HG03280 (cell line): ENCODE measurements at regions not wholly inside any gene's neighbourhood (a gene's known extent, or its start where the extent isn't known, plus 50 kb on each side); places are given as distances from the start of the nearest gene placed in this dataset.

ENCODE experiments used
- ATAC-seq: cut with Tn5 transposase; IDR thresholded peaks from one replicate; pipeline ENCODE4 v1.9.1; 2021; ENCODE audit warnings: mild to moderate bottlenecking, moderate library complexity; ENCODE audit not compliant: unreplicated experiment

DNA sequence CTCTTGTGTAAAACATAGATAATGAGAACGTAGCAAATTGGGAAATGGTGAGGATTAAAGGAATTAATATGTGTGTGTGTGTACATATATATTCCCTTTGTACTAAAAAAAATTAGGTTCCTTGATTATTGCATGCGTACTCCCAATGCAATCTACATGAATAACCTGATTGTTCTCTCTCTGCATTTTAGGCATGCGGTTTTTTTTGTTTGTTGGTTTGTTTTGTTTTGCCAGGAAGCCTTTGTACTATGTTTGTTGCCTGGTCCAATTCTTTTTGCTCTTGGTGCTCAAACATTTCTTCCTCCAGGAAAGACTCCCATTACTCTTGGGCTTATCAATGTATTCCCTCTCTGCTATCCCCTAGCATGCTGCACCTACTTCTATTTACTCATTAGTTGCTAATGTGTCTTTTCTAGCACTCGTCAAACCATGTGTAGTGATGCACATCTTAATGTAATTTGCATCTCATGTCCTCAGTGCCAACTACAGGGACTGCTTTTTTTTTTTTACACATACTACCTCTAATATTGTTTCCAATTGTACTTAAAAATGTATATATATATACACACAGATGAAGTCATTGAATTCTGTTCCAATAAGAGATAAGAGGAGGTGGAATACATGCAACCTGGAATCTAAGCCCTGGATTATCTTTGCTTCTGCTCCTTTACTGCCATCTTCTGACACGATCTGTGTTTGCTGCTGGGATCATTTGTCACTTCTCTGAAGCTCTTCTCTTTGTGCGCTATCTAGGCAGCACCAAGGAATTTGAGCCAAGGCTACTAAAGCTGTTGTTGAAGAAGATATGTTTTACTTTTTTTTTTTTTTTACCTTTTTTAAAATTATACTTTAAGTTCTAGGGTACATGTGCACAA, 197.2 kb upstream of the ANO3 start:
- ATAC-seq = no peak

DNA sequence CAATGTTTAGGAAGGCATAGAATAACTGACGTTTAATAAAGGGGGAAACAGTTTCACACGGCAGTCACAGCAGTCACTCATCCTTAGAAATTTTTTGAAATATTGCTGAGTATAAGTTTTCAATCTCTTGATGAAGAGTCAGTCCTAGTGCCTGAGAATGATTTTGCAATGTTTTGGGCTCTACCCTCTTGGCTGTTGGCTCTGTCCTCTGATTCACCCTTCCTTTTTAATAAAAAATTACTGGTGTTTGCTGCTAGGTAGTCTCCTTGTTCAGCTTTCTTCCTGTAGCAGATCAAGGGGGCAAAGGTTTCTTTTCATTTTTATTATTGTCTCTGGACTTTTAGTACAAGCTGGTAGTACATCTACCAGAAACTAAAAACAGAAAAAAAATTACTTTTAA, 194.3 kb upstream of the ANO3 start:
- ATAC-seq = no peak

DNA sequence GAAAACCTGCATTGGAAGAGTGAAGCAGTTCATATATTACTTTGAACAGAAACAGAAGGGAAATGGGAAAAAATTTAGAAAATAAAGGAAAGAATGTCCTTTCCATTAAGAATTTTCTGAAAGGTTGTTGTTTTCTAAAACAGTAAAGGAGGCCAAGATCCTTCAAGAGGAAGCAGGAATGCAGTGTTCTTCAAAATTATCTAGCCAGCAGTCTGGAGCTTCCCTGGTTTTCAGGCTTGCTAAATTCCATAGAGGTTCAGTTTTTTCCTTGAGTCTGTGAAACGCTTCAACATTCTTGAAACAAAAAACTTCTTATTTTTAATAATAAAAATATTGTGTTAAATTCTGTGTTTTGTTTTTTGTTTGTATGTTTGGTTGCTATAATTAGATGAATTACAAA, 189.0 kb upstream of the ANO3 start:
- no peak for ATAC-seq

- ATAC-seq = no peak
Measured at GRCh38 chr11:26143566-26144290, 188.2 kb upstream of the ANO3 start.

DNA sequence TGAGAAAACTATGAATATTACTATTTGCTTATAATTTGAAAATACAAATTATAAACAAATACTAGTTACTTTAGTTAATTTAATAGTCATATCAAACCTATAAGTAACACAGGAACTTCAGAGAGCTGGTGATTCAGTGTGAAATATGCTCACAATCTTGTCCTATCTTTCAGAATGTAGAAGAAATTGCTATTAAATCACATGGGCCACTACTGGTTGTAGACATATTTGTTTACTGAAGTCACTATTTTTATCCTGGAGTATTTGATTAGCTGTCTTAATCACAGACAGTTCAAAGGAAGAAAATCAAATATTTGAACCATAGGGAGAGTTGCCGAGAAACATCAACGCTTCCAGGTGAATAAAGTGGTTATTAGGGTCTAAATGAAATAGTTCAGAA, 187.6 kb upstream of the ANO3 start:
- no peak for ATAC-seq

DNA sequence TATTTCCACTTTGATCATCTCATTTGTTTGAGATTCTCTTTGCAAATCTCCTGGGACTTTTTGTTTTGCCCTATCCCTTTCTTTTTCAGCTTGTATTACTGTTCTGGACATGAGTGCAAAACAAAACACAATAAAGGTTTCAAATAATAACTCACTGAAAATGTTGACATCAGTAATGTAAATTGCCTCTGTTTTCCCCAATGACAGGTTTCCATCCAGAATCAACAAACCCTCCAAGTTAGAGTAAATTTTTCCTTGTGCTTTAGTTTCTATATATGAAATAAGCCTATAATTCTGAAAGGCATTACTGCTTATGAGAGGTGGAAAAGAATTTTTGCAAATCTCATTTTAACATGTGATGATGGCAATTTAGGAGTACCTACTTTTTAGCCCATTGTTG, 187.0 kb upstream of the ANO3 start:
- ATAC-seq = no peak

DNA sequence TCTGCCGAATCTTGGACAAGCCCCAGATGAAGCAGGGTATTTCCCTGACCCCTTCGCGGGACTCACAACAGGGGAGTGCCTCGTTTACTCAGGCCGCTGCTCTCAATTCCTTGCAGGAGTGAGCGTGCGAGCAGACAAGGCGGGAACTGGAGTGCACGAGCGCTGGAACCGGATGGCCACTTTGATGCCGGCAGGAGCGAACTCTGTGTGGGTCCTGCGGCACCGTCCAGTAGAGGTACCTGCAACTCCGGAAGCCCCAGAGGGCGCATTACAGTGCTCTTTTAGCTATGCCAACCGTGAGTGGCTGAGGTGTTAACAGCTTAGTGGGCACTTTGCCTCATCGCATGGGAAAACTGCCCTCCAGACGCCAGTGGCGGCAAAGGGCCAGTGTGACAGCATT, 182.3 kb upstream of the ANO3 start:
- no peak for ATAC-seq

DNA sequence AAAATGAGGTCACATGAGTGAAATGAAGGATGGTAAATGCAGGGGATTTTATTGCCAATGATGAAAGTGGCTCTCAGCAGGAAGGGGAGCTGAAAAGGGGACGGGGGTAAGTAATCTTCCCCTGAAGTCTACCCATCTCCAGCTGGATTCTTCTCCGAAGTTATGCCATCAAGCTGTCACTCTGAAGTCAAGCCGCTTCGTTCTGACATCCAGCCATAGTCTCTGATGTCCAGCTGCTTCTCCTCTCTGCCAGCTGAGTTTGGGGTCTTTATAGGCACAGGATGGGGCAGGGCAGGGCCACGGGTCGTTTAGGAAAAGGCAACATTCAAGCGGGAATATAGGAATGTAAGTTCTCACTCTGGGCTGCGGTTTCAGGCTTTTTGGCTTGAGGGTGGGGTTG, 181.9 kb upstream of the ANO3 start:
- no peak for ATAC-seq

DNA sequence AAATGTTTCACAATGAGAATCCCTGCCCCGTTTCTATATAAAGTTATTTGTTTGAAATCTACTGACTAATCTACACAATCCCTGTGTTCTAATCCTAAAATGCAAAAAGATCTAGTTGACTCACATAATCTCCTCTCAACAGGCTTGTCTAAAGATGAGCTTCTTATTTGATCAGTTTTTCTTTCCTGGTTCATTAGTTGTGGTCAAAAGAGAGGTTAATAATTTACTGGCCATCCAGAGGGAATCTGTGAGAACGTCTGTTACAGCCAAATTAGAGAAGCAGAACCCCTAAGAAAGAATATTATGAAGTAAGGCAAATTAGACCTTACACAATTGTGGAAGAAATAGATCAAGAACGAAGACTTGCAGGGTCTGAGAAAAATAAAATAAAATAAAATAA, 173.7 kb upstream of the ANO3 start:
- no peak for ATAC-seq

DNA sequence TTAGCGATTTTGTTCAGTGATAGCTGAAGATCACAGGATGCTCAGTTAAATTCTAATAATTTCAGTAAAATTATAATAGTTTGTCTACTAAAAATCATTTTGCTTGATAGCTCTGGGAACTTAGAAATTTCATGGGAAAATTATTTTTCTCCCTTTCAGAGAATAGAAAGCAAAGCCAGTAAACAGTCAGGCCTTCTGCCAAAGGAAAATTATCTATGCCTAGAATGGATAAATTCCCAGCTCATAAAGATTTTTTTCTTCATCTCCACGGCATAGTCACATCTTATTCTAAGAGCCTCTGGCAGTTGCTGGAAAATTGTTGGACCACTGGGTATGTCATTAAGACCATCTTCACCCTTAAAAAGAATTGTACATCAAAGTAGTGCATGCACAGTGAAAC, 169.6 kb upstream of the ANO3 start:
- ATAC-seq = no peak

- ATAC-seq = no peak
Measured at GRCh38 chr11:26186389-26186788, 145.5 kb upstream of the ANO3 start.

DNA sequence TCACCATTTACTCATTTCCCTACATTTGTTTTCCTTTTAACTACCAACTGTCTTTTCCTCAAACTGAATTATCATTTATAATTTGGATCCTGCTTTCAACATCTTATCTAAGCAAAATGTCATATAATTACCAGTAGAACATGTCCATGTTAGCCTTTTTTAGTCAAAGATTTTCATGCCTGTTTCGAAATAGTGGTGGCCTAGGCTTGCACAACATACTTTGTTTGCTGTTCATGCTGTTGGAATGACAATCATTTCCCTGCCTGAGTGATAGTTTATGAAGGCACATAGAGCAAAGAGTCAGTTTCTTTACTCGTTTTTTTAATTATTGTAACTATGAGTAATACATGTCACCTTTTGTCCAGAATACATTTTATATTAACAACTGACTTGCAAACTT, 144.3 kb upstream of the ANO3 start:
- ATAC-seq = no peak

GRCh38 chr11:26188554-26188953, 143.4 kb upstream of the ANO3 start:
- no peak for ATAC-seq

DNA sequence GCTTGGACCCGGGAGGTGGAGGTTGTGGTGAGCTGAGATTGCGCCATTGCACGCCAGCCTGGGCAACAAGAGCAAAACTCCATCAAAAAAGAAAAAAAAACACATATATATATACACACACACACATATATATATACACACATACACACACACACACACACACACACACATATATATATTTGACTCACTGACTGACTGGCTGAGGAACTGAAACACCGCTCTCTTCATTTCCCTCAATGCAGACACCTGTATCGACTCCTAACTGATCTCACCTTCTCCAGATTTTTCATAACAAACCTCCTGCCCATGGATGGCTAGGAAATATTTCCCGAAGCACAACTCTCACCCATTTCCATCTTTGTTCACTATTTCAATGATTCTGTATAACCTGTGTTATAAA, 140.7 kb upstream of the ANO3 start:
- ATAC-seq = no peak

DNA sequence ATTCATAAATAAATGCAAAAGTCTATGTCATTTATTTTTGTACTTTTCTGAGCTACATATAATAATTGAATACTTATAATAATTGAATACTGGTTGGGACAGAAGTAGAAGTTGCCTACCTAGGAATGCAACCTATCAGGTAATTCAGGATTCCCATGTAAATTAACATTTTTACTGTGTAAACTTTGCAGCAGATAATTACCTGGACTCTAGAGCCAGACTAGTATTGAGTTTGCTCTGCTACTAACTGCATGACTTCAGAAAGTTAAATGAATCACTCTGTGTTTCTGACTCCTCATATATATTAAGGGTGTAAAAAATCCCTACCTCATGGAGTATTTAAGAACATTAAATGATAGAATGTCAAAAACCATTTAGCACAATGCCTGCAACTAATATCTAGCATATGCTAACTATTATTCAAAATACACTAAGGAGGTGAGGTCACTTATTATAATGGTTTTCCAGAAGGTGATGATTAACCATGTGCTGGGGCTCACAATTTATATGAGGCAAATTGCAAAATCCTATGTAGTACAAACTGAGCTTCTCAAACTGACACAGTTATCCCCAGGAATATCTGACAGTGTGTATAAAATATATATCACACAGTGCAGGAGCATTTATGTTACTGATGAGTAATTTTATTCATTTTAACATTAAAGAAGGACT, 138.1 kb upstream of the ANO3 start:
- ATAC-seq = no peak

DNA sequence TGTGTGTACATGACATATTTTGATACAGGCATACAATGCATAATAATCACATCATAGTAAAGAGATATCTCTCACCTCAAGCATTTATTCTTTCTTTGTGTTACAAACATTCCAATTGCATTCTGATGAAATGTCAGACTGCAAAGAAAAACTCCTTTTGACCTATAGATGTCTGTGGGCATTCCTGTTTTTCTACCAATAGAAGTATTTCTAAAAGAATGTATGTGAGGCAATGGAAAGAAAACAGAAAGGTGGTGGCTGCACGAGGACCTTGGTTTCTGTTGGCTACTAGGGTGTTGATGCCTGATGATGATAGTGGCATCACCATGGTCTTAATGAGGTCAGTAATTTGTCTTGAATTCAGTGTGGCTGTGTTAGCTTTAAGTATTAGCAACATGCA, 137.0 kb upstream of the ANO3 start:
- no peak for ATAC-seq

DNA sequence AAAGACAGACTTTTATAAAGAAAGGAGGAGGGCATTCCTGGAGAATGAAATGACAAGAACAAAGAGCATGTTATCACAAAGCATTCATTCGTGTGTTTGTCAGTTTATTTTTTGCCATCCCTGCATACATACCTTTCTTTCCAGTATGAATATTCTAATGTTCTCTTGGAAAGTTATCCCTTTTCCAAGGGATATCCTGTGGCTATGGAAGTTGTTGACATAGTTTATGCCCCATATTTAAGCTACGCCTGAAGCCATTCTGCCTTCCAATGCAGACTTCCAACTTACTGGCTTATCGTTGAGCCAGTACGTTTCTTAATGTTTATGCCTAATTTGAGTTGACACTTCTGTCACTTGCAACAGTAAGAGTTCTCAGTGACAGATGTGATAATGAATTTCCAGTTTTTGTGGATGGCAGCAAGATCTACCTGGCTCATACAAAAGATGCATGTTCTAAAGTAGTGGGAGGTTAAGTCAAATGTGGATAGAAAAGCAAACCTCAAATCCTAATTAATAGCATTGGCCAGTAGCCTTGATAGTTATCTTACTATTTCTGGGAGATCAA, 133.3 kb upstream of the ANO3 start:
- ATAC-seq = no peak

GRCh38 chr11:26199331-26200095, 132.4 kb upstream of the ANO3 start:
- ATAC-seq = no peak

DNA sequence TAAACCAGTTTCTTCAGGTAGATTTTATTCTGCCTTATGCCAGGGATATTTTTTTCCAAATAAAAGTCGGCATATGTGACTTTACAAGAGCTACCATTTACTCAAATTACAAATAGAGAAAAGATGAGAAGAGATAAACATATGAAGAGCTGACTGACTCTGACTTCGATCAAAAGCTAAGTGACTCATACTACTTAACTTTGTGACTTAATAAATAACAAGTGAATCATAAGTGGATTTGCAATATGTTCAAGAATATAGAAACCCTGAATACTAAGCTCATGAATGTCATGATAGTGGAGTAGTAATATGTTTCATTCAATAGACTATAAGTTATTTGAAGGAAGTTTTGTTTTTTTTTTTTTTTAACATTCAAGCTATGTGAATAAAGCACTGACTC, 130.5 kb upstream of the ANO3 start:
- no peak for ATAC-seq

DNA sequence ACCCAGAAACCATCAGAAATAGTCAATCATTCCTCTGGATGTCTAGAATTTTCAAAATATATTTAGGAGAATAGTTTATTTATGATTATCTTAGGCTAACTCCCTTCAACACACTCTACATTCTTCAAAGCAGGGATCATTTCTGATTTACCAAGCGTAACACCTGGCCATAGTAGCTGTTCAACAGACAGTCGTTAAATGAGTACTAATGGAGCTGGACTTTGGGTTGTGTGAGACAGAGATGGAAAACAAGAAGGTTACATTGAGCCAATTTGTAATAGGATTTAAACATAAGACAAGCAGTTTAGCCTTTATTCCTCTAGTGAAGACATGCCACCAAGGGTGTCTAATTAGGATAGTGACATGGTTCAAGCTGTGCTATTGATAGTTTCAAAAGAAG, 129.2 kb upstream of the ANO3 start:
- ATAC-seq = no peak

DNA sequence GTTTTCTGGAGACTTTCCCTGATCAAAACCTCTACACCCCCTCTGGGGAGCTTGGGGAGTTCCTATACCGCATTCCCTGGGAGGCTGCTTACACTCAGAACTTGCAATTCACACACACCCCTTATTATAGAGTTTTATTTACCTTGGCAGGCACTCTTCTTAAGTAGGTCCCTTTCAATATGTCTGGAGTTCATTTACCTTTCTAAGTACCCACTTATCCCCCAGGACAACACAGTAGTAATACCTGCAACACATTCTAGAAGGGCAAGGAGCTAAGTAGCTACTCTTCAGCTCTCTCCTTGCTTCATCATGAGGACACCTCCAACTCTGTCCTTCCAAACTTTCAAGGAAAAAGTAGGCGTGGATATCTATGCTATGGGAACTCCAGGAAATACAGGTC, 127.8 kb upstream of the ANO3 start:
- ATAC-seq = no peak
